ENCODE measurements at regions not wholly inside any gene's neighbourhood (a gene's known extent, or its start where the extent isn't known, plus 50 kb on each side); places are given as distances from the start of the nearest gene placed in this dataset.

GRCh38 chr22:49179886-49180682 lies 647.6 kb downstream of the BRD1 start:
- TF ChIP-seq, protein P1, sequence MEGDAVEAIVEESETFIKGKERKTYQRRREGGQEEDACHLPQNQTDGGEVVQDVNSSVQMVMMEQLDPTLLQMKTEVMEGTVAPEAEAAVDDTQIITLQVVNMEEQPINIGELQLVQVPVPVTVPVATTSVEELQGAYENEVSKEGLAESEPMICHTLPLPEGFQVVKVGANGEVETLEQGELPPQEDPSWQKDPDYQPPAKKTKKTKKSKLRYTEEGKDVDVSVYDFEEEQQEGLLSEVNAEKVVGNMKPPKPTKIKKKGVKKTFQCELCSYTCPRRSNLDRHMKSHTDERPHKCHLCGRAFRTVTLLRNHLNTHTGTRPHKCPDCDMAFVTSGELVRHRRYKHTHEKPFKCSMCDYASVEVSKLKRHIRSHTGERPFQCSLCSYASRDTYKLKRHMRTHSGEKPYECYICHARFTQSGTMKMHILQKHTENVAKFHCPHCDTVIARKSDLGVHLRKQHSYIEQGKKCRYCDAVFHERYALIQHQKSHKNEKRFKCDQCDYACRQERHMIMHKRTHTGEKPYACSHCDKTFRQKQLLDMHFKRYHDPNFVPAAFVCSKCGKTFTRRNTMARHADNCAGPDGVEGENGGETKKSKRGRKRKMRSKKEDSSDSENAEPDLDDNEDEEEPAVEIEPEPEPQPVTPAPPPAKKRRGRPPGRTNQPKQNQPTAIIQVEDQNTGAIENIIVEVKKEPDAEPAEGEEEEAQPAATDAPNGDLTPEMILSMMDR (IDR thresholded peaks at IDR 0.05), result no peak
- TF ChIP-seq POLR2A (IDR thresholded peaks at IDR 0.05), result no peak

All from esophagus squamous epithelium (tissue), 4 donors.